ENCODE measurements at regions not wholly inside any gene's neighbourhood (a gene's known extent, or its start where the extent isn't known, plus 50 kb on each side); places are given as distances from the start of the nearest gene placed in this dataset.

GRCh38 chr5:42896523-42896922 is 84.8 kb upstream of the SELENOP start (continued):
- TF ChIP-seq KDM4A (IDR thresholded peaks at IDR 0.05; ENCODE audit: low read depth, low read length, severe bottlenecking) (no peak), FOSL1 (IDR thresholded peaks at IDR 0.05; ENCODE audit: insufficient read depth, low read depth, low read length) (no peak), TCF12 (IDR thresholded peaks at IDR 0.05; ENCODE audit: low read depth, low read length) (no peak)
